ENCODE measurements at regions not wholly inside any gene's neighbourhood (a gene's known extent, or its start where the extent isn't known, plus 50 kb on each side); places are given as distances from the start of the nearest gene placed in this dataset.

GRCh38 chr2:217291259-217291658, 431.4 kb upstream of the TNP1 start:
- no peak for DNase-seq

- no peak for DNase-seq
Observed at GRCh38 chr2:217290467-217290866, 430.6 kb upstream of the TNP1 start.

GRCh38 chr2:217289907-217290280, 430.0 kb upstream of the TNP1 start:
- DNase-seq: no peak

- no peak for DNase-seq
Observed at GRCh38 chr2:217289177-217289906, 429.5 kb upstream of the TNP1 start.

- DNase-seq: no peak
Observed at GRCh38 chr2:217288472-217289063, 428.7 kb upstream of the TNP1 start.

GRCh38 chr2:217286833-217287232, 427.0 kb upstream of the TNP1 start:
- no peak for DNase-seq

- DNase-seq: no peak
Observed at GRCh38 chr2:217285926-217286325, 426.1 kb upstream of the TNP1 start.

GRCh38 chr2:217283460-217283859, 423.6 kb upstream of the TNP1 start:
- no peak for DNase-seq

GRCh38 chr2:217282531-217282930, 422.7 kb upstream of the TNP1 start:
- no peak for DNase-seq

- peak; percentile 21 for DNase-seq
Observed at GRCh38 chr2:217279556-217279955, 419.7 kb upstream of the TNP1 start.

GRCh38 chr2:217279140-217279539, 419.3 kb upstream of the TNP1 start:
- DNase-seq: no peak

GRCh38 chr2:217277646-217278398, 418.0 kb upstream of the TNP1 start:
- peak; percentile 76 for DNase-seq

- DNase-seq: no peak
Observed at GRCh38 chr2:217276433-217276832, 416.6 kb upstream of the TNP1 start.

- no peak for DNase-seq
Observed at GRCh38 chr2:217275091-217275490, 415.2 kb upstream of the TNP1 start.

- no peak for DNase-seq
Observed at GRCh38 chr2:217274578-217274977, 414.7 kb upstream of the TNP1 start.

- no peak for DNase-seq
Observed at GRCh38 chr2:217273851-217274250, 414.0 kb upstream of the TNP1 start.

GRCh38 chr2:217273162-217273561, 413.3 kb upstream of the TNP1 start:
- no peak for DNase-seq

- no peak for DNase-seq
Observed at GRCh38 chr2:217271813-217272212, 411.9 kb upstream of the TNP1 start.

GRCh38 chr2:217270485-217271121, 410.7 kb upstream of the TNP1 start:
- no peak for DNase-seq

- no peak for DNase-seq
Observed at GRCh38 chr2:217269701-217270484, 410.0 kb upstream of the TNP1 start.

- no peak for DNase-seq
Observed at GRCh38 chr2:217268978-217269377, 409.1 kb upstream of the TNP1 start.

GRCh38 chr2:217267758-217268157, 407.9 kb upstream of the TNP1 start:
- DNase-seq: no peak

GRCh38 chr2:217263756-217264155, 403.9 kb upstream of the TNP1 start:
- no peak for DNase-seq
